Adipocyte (in vitro differentiated cells): ENCODE measurements at regions not wholly inside any gene's neighbourhood (a gene's known extent, or its start where the extent isn't known, plus 50 kb on each side); places are given as distances from the start of the nearest gene placed in this dataset.

ENCODE experiments used
- DNase-seq: peaks from one replicate; pipeline ENCODE4 v3.0.0-alpha.2; 2015; ENCODE audit warnings: low read depth
- H3K27me3 ChIP-seq: replicated peaks from 2 replicates; pipeline ENCODE4 v1.7.0; 2013; ENCODE audit warnings: mild to moderate bottlenecking, low read length, moderate library complexity; ENCODE audit not compliant: control insufficient read depth, insufficient read depth
- H3K36me3 ChIP-seq: 2 replicates; pipeline ENCODE4 v1.7.0; 2013; ENCODE audit warnings: low read length, mild to moderate bottlenecking, moderate library complexity; ENCODE audit not compliant: control insufficient read depth, insufficient read depth, severe bottlenecking
- H3K4me1 ChIP-seq: 2 replicates; pipeline ENCODE4 v1.7.0; 2013; ENCODE audit warnings: mild to moderate bottlenecking, low read length, moderate library complexity; ENCODE audit not compliant: control insufficient read depth, insufficient read depth
- H3K4me3 ChIP-seq: 2 replicates; pipeline ENCODE4 v1.7.0; 2013; ENCODE audit warnings: mild to moderate bottlenecking, low read length, moderate library complexity
- H3K9ac ChIP-seq: 2 replicates; pipeline ENCODE4 v1.7.0; 2013; ENCODE audit warnings: mild to moderate bottlenecking, low read length, moderate library complexity
- H3K9me3 ChIP-seq: 2 replicates; pipeline ENCODE4 v1.7.0; 2013; ENCODE audit warnings: mild to moderate bottlenecking, low read length, moderate library complexity; ENCODE audit not compliant: control insufficient read depth

DNA sequence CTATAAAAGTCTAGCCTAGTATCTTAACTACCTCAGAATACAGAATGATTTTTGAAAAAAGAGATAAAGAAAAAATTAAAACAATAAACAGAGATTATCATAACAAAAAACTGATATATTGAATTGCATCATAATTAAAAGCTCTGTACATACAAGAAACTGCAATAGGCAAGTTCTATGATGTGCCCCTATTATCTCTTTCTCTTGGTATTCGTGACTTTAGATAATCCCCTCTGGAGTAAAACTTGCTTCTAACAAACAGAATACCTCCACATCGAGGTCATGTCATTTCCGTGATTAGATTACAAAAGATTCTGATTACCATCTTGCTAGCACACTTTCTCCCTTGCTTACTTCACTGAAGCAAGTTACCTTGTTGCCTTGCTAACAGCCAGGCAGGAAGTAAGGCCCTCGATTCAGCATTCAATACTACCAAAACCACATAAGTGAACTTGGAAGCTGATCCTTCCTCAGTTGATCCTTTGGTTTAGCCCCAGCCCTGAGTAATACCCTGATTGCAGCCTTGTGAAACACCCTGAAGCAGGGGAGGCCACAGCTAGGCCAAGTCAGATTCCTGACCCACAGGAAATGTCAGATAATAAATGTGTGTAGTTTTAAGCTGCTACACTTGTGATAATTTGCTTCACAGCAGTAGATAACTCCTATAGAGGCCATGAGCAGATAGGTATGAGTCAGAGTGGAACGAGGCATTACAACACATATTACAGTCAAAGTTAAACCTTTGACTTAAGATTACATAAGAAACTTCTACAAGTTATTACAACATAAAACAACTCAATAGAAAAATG is 53.7 kb upstream of the TMX4 start:
- Histone ChIP-seq H3K27me3 (no peaks in the 10 kb centered on the region), H3K4me3 (no peak overlapping the region), H3K36me3 (no peaks in the 10 kb centered on the region), H3K4me1 (peaks cover 8% of the 10 kb centered on the region), H3K9me3 (peaks cover 5% of the 10 kb centered on the region), H3K9ac (no peak overlapping the region)
- peak; percentile 60 for DNase-seq

DNA sequence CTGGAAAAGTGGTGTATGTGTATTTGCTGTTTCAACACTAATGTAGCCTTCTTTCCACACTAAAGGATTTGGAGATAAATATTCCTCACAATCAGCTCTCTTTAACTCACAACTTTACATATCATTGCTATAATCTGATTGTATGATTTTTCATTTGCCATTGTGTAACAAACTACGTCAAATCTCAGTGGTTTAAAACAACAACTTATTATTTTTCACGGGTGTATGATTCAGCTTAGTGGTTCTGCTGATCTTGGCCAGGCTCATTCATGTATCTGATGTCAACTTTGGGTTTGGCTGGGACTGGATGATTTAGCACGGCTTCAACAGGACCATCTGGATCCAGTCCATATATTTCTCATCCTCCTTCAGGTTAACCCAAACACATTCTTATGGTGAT is 55.4 kb upstream of the TMX4 start:
- H3K27me3 ChIP-seq, result no peaks in the 10 kb centered on the region
- no peak overlapping the region for H3K9ac ChIP-seq
- no peaks in the 10 kb centered on the region for H3K36me3 ChIP-seq
- H3K4me3 ChIP-seq, result no peak overlapping the region
- DNase-seq, result no peak
- H3K4me1 ChIP-seq, result peaks cover 8% of the 10 kb centered on the region
- peaks cover 5% of the 10 kb centered on the region for H3K9me3 ChIP-seq

DNA sequence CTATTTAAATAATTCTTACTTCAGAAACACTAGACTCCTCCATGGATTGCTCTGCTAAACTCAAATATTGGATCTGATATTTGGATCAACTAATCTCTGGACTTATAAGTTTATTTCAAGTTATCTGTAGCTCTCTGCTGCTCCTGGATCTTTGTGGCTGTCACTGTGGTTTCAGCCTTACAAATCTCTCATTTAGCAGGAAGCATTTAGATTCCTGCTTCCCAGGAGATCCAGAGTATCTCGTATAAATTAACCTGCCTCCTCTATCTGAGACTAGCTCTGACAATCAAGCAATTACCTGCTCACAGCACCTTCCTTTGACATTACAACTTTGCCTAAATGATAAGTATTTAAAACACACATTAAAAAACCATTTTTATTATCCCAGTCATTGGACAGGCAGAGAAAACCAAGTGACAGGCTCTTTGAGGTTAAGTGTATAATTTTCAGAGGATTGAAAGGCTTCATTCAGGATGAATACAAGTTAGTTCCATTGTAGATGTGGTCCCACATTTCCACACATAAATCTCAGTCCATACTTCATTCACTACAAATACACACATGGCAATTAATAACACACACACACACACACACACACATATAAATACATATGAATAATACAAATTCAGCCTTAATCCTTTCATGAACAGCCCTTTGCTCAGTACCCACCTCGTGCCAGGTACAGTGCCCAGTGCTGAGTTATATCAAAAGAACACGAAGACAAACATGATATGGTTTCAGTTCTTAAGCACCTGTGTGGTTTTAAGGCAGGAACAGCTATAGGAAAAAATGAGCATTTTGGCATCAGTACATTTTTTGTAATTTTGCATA is 55.5 kb upstream of the PLCB1 start:
- H3K36me3 ChIP-seq, result no peaks in the 10 kb centered on the region
- H3K27me3 ChIP-seq, result no peaks in the 10 kb centered on the region
- H3K9me3 ChIP-seq, result peaks cover 5% of the 10 kb centered on the region
- H3K4me3 ChIP-seq, result no peak overlapping the region
- no peak overlapping the region for H3K9ac ChIP-seq
- no peak for DNase-seq
- H3K4me1 ChIP-seq, result peaks cover 8% of the 10 kb centered on the region

DNA sequence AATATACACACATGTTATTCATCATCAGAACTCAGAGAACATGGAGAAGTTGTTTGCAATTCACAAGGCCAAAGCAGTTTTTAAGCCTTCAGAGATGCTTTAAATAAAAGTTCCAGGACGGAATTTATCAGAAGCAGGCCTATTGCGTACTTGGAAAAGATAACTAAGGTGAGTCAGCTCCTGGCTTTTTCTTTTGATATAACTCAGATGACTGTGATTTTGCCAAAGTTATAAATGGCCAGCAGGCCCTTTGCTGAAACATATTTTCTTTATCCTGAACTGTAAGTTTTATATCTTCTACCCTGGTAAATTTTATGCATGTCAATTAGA is 55.0 kb upstream of the PLCB1 start:
- Histone ChIP-seq H3K27me3 (no peaks in the 10 kb centered on the region), H3K9ac (no peak overlapping the region), H3K4me1 (peaks cover 12% of the 10 kb centered on the region), H3K9me3 (peaks cover 5% of the 10 kb centered on the region), H3K36me3 (no peaks in the 10 kb centered on the region), H3K4me3 (no peak overlapping the region)
- DNase-seq, result peak; percentile 39

DNA sequence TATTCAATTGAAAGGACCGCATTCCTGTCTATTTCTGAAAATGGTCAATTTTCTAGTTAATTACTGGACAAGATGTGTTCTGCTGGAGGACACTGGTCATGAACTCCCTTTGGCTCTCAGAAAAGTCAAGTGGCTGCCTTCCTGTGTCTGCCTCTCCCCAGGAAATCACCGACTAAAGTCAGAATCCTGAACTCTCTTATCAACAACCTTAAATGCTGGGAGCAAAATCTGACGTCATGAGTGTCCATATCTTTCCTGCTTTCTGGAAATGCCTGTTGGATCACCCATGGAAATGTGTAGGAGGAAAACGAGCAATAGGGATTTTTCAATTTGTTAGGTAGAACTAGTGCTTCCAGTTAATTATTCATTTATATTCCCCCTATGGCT is 53.5 kb upstream of the PLCB1 start:
- Histone ChIP-seq H3K4me3 (no peak overlapping the region), H3K36me3 (no peaks in the 10 kb centered on the region), H3K9me3 (peaks cover 5% of the 10 kb centered on the region), H3K9ac (no peak overlapping the region), H3K27me3 (no peaks in the 10 kb centered on the region), H3K4me1 (peaks cover 18% of the 10 kb centered on the region)
- DNase-seq, result no peak

DNA sequence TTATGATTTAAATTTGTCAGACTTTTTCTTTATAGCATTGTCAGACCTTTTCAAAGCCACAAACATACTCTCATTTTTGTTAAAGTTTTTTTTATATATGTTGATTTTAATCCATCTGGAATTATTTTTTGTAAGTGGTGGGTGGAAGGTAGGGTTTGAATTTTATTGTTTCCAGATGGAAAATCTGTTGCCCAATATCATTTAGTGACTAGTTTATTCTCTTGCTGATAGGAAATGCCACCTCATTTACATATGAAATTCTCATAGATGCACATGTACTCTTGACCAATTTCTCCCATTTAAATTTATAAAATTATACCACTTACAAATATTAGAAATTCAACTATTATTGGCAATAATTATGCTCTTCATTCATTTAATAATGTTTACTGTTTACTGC is 52.1 kb upstream of the PLCB1 start:
- peaks cover 4% of the 10 kb centered on the region for H3K9me3 ChIP-seq
- no peak overlapping the region for H3K9ac ChIP-seq
- H3K4me3 ChIP-seq, result no peak overlapping the region
- peaks cover 19% of the 10 kb centered on the region for H3K4me1 ChIP-seq
- no peaks in the 10 kb centered on the region for H3K27me3 ChIP-seq
- no peaks in the 10 kb centered on the region for H3K36me3 ChIP-seq
- peak; percentile 11 for DNase-seq

DNA sequence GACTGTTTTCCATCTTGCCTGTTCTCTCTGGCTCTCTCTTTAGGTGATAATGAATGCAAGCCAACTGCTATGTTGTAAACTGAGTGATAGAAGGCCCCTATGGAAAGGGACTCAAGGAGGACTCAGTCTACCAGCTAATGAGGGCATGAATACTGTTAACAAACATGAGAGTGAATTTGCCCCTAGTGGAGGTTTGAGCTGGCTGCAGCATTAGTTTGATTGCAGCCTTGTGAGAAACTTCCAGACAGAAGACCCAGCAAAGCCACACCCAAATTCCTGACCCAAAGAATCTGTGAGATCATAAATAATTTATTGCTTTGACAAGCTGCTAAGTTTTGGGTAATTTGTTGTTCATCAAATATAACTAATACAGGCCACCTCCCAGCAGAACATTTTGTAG is 50.0 kb upstream of the PLCB1 start:
- H3K27me3 ChIP-seq, result no peaks in the 10 kb centered on the region
- peaks cover 19% of the 10 kb centered on the region for H3K4me1 ChIP-seq
- no peaks in the 10 kb centered on the region for H3K9me3 ChIP-seq
- H3K9ac ChIP-seq, result no peak overlapping the region
- DNase-seq, result peak; percentile 33
- no peak overlapping the region for H3K4me3 ChIP-seq
- no peaks in the 10 kb centered on the region for H3K36me3 ChIP-seq
